ENCODE measurements at regions not wholly inside any gene's neighbourhood (a gene's known extent, or its start where the extent isn't known, plus 50 kb on each side); places are given as distances from the start of the nearest gene placed in this dataset.

GRCh38 chr7:1372671-1373379 lies 86.4 kb downstream of the MICALL2 start:
- no peaks in the 10 kb centered on the region for H3K36me3 ChIP-seq
- intact Hi-C loops (cut with DNase I; ENCODE audit: low total_unique reads), result no loop called here
- H3K27me3 ChIP-seq, result peaks cover 4 to 31% of the 10 kb centered on the region in 2 donors

GRCh38 chr7:1377111-1377909 lies 82.0 kb downstream of the MICALL2 start:
- Histone ChIP-seq H3K27ac (no peak overlapping the region), H3K4me3 (no peak overlapping the region)
- intact Hi-C loops (cut with DNase I; ENCODE audit: low total_unique reads), result no loop called here

More at GRCh38 chr7:1372671-1373379, 86.4 kb downstream of the MICALL2 start:
- no peaks in the 10 kb centered on the region for H3K9me3 ChIP-seq
- H3K4me1 ChIP-seq, result no peaks in the 10 kb centered on the region
- no peak for TF ChIP-seq CTCF (IDR thresholded peaks at IDR 0.05)
- no peak for TF ChIP-seq POLR2A (IDR thresholded peaks at IDR 0.05)
- no peak overlapping the region for H3K27ac ChIP-seq
- no peak overlapping the region for H3K4me3 ChIP-seq
- no peak for DNase-seq

GRCh38 chr7:1378610-1379601 lies 80.4 kb downstream of the MICALL2 start:
- no peak for DNase-seq
- H3K27ac ChIP-seq, result no peak overlapping the region
- H3K4me3 ChIP-seq, result no peak overlapping the region
- TF ChIP-seq POLR2A (IDR thresholded peaks at IDR 0.05), result no peak
- no peak for TF ChIP-seq CTCF (IDR thresholded peaks at IDR 0.05)
- H3K4me1 ChIP-seq, result no peaks in the 10 kb centered on the region
- H3K27me3 ChIP-seq, result peaks cover 0 to 12% of the 10 kb centered on the region in 2 donors
- H3K9me3 ChIP-seq, result no peaks in the 10 kb centered on the region
- no peaks in the 10 kb centered on the region for H3K36me3 ChIP-seq
- intact Hi-C loops (cut with DNase I; ENCODE audit: low total_unique reads), result no loop called here

More at GRCh38 chr7:1377111-1377909, 82.0 kb downstream of the MICALL2 start:
- H3K36me3 ChIP-seq, result no peaks in the 10 kb centered on the region
- TF ChIP-seq CTCF (IDR thresholded peaks at IDR 0.05) (no peak), POLR2A (IDR thresholded peaks at IDR 0.05) (no peak)
- H3K27me3 ChIP-seq, result peaks cover 0 to 16% of the 10 kb centered on the region in 2 donors
- DNase-seq, result no peak
- H3K4me1 ChIP-seq, result no peaks in the 10 kb centered on the region
- no peaks in the 10 kb centered on the region for H3K9me3 ChIP-seq

- peaks cover 0 to 12% of the 10 kb centered on the region in 2 donors for H3K27me3 ChIP-seq
- no peak for DNase-seq
- intact Hi-C loops (cut with DNase I; ENCODE audit: low total_unique reads), result no loop called here
Measured at GRCh38 chr7:1380231-1380815, 78.9 kb downstream of the MICALL2 start.

More at GRCh38 chr7:1380231-1380815, 78.9 kb downstream of the MICALL2 start:
- no peak for TF ChIP-seq POLR2A (IDR thresholded peaks at IDR 0.05)
- no peak for TF ChIP-seq CTCF (IDR thresholded peaks at IDR 0.05)
- Histone ChIP-seq H3K4me1 (no peaks in the 10 kb centered on the region), H3K9me3 (no peaks in the 10 kb centered on the region), H3K36me3 (no peaks in the 10 kb centered on the region), H3K4me3 (no peak overlapping the region), H3K27ac (no peak overlapping the region)

All from uterus (tissue), 3 donors.